ENCODE measurements at regions not wholly inside any gene's neighbourhood (a gene's known extent, or its start where the extent isn't known, plus 50 kb on each side); places are given as distances from the start of the nearest gene placed in this dataset.

- TF ChIP-seq CTCF (IDR thresholded peaks at IDR 0.05; ENCODE audit: low read depth, low read length), result no peak
- DNase-seq (ENCODE audit: low read depth in 2 of 2), result peak in 1 of 2 donors; percentile 42
Observed at GRCh38 chr10:57973451-57973850, 294.2 kb downstream of the IPMK start.

GRCh38 chr10:57972783-57973182 lies 294.9 kb downstream of the IPMK start:
- no peak for TF ChIP-seq CTCF (IDR thresholded peaks at IDR 0.05; ENCODE audit: low read depth, low read length)
- H3K4me3 ChIP-seq (replicated peaks in 1 of 2; ENCODE audit: low read depth in 2 of 2, low read length in 2 of 2), result no peak overlapping the region
- DNase-seq (ENCODE audit: low read depth in 2 of 2), result no peak

More at GRCh38 chr10:57973451-57973850, 294.2 kb downstream of the IPMK start:
- H3K4me3 ChIP-seq (replicated peaks in 1 of 2; ENCODE audit: low read depth in 2 of 2, low read length in 2 of 2), result no peak overlapping the region

- no peak for TF ChIP-seq CTCF (IDR thresholded peaks at IDR 0.05; ENCODE audit: low read depth, low read length)
- DNase-seq (ENCODE audit: low read depth in 2 of 2), result no peak
Observed at GRCh38 chr10:57968328-57969016, 299.2 kb downstream of the IPMK start.

GRCh38 chr10:57964351-57964750 lies 303.3 kb downstream of the IPMK start:
- no peak for TF ChIP-seq CTCF (IDR thresholded peaks at IDR 0.05; ENCODE audit: low read depth, low read length)
- no peak overlapping the region for H3K4me3 ChIP-seq (replicated peaks in 1 of 2; ENCODE audit: low read depth in 2 of 2, low read length in 2 of 2)
- peak; percentile 44 to 82 for DNase-seq (ENCODE audit: low read depth in 2 of 2)

More at GRCh38 chr10:57968328-57969016, 299.2 kb downstream of the IPMK start:
- H3K4me3 ChIP-seq (replicated peaks in 1 of 2; ENCODE audit: low read depth in 2 of 2, low read length in 2 of 2), result no peak overlapping the region

- TF ChIP-seq CTCF (IDR thresholded peaks at IDR 0.05; ENCODE audit: low read depth, low read length), result no peak
- DNase-seq (ENCODE audit: low read depth in 2 of 2), result no peak
- no peak overlapping the region for H3K4me3 ChIP-seq (replicated peaks in 1 of 2; ENCODE audit: low read depth in 2 of 2, low read length in 2 of 2)
Observed at GRCh38 chr10:57963546-57963945, 304.1 kb downstream of the IPMK start.

GRCh38 chr10:57962839-57963238 lies 304.9 kb downstream of the IPMK start:
- TF ChIP-seq CTCF (IDR thresholded peaks at IDR 0.05; ENCODE audit: low read depth, low read length), result no peak
- no peak overlapping the region for H3K4me3 ChIP-seq (replicated peaks in 1 of 2; ENCODE audit: low read depth in 2 of 2, low read length in 2 of 2)
- no peak for DNase-seq (ENCODE audit: low read depth in 2 of 2)

GRCh38 chr10:57961487-57961886 lies 306.2 kb downstream of the IPMK start:
- no peak for TF ChIP-seq CTCF (IDR thresholded peaks at IDR 0.05; ENCODE audit: low read depth, low read length)
- DNase-seq (ENCODE audit: low read depth in 2 of 2), result no peak

More at GRCh38 chr10:57961487-57961886, 306.2 kb downstream of the IPMK start:
- H3K4me3 ChIP-seq (replicated peaks in 1 of 2; ENCODE audit: low read depth in 2 of 2, low read length in 2 of 2), result no peak overlapping the region
